Upper lobe of left lung (tissue), 4 donors: ENCODE measurements at regions not wholly inside any gene's neighbourhood (a gene's known extent, or its start where the extent isn't known, plus 50 kb on each side); places are given as distances from the start of the nearest gene placed in this dataset.
"Not testable (repeated sequence)": the region's sequence is repeated elsewhere in the genome, so short reads cannot be mapped to it uniquely, and the experiment has no call there.

Source experiments
- CTCF ChIP-seq, 6 experiments: fragments of 450-650 bp in 4 of 6; fragments of 200-600 bp in 2 of 6; sonication (generic) in 2 of 6; IDR thresholded peaks; one replicate each; pipeline ENCODE4 v1.5.1; 2016 to 2019; ENCODE audit warnings: antibody characterized with exemption in 6 of 6
- EP300 ChIP-seq, 4 donors: sonication (generic); formaldehyde crosslinking; IDR thresholded peaks; one replicate each; pipeline ENCODE4 v1.5.1; 2017; ENCODE audit warnings: antibody characterized with exemption in 4 of 4, control low read depth in 2 of 4
- POLR2A ChIP-seq, 4 donors: fragments of 450-650 bp; IDR thresholded peaks; one replicate each; pipeline ENCODE4 v1.5.1; 2016 to 2017; ENCODE audit warnings: antibody characterized with exemption in 4 of 4, mild to moderate bottlenecking in 2 of 4
- POLR2AphosphoS5 ChIP-seq, 2 donors: sonication (generic); formaldehyde crosslinking; IDR thresholded peaks; one replicate each; pipeline ENCODE4 v1.5.1; 2017; ENCODE audit warnings: antibody characterized with exemption in 2 of 2

GRCh38 chr12:33022724-33023123 is 126.1 kb upstream of the PKP2 start:
- not testable (repeated sequence) for TF ChIP-seq CTCF, POLR2A, POLR2AphosphoS5, EP300 (IDR thresholded peaks at IDR 0.05)
